Gastrocnemius medialis (tissue), 4 donors: ENCODE measurements at regions not wholly inside any gene's neighbourhood (a gene's known extent, or its start where the extent isn't known, plus 50 kb on each side); places are given as distances from the start of the nearest gene placed in this dataset.

ENCODE experiments used
- CTCF ChIP-seq, 5 experiments: fragments of 450-650 bp in 3 of 5; fragments of 200-600 bp in 2 of 5; sonication (generic) in 2 of 5; IDR thresholded peaks in 4 of 5; conservative IDR thresholded peaks in 1 of 5; 1 replicate in 4 of 5; 2 replicates in 1 of 5; pipeline ENCODE4 v1.5.1; 2016 to 2019; ENCODE audit warnings: antibody characterized with exemption in 5 of 5, mild to moderate bottlenecking in 3 of 5, moderate library complexity in 3 of 5
- POLR2A ChIP-seq, 2 donors: fragments of 450-650 bp; IDR thresholded peaks; one replicate each; pipeline ENCODE4 v1.6.1; 2017; ENCODE audit warnings: antibody characterized with exemption in 2 of 2, mild to moderate bottlenecking in 2 of 2, moderate library complexity in 2 of 2

GRCh38 chr7:157488281-157488680 is 151.5 kb downstream of the DNAJB6 start:
- TF ChIP-seq CTCF (IDR thresholded peaks at IDR 0.05 in 4 of 5, conservative IDR thresholded peaks at IDR 0.05 in 1 of 5) (no peak), POLR2A (IDR thresholded peaks at IDR 0.05) (no peak)
